ENCODE measurements at regions not wholly inside any gene's neighbourhood (a gene's known extent, or its start where the extent isn't known, plus 50 kb on each side); places are given as distances from the start of the nearest gene placed in this dataset.

DNA sequence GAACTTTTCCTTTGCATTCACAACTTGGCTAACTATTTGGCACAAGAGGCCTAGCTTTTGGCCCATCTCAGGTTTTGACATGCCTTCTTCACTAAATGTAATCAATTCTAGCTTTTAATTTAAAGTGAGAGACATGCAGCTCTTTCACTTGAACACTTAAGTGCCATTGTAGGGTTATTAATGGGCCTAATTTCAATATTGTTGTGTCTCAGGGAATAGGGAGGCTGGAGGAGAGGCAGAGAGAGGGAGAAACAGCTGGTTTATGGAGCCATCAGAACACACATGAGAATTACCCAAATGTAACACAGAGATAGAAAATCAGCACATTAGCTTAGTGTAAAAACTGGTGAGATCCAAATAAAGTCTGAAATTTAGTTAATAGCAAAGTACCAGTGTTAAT lies 157.4 kb downstream of the RPAP3 start:
- ChIA-PET CTCF (ENCODE audit: low intra/inter-chr PET ratio, low total read pairs) (no interaction called here), POLR2A (no interaction called here)
- FAIRE-seq = no peak
- no peaks in the 10 kb centered on the region; a peak in 1 of 5 replicates for H3K27me3 ChIP-seq (ENCODE audit: control insufficient read depth in 1 of 2, insufficient read depth in 2 of 2, low read length in 2 of 2)
- BruUV-seq (replicated peaks) = no TSS peak
- intact Hi-C loops (cut with micrococcal nuclease; ENCODE audit: unreplicated experiment) (no loop called here), in situ Hi-C loops (cut with HindIII; ENCODE audit: extremely low pct_ligation_motif_present, low pct_unique_long_range_greater_than_20kb) (no loop called here)
- no peak overlapping the region for H3K27ac ChIP-seq (ENCODE audit: extremely low read length, insufficient read depth, low read length)
- no peak for DNase-seq (ENCODE audit: low spot score)
- no peak for ATAC-seq
- H3K36me3 ChIP-seq (replicated peaks in 1 of 2; ENCODE audit: control insufficient read depth in 1 of 2, insufficient read depth in 2 of 2, low read length in 2 of 2) = no peaks in the 10 kb centered on the region
- H4K20me1 ChIP-seq (ENCODE audit: insufficient read depth, low read length) = no peaks in the 10 kb centered on the region
- H3K9me3 ChIP-seq (ENCODE audit: low read length) = peaks cover 6% of the 10 kb centered on the region
- H3K9ac ChIP-seq (ENCODE audit: insufficient read depth, low read depth, low read length) = no peak overlapping the region
- H3K4me2 ChIP-seq (ENCODE audit: low read depth, low read length) = no peak overlapping the region
- H3K79me2 ChIP-seq (ENCODE audit: insufficient read depth, low read length) = no peaks in the 10 kb centered on the region
- no peak overlapping the region for H2AFZ ChIP-seq (ENCODE audit: low read length)
- H3K4me1 ChIP-seq (ENCODE audit: insufficient read depth, low read length) = no peaks in the 10 kb centered on the region
- no peak overlapping the region for H3K4me3 ChIP-seq (replicated peaks in 1 of 3; ENCODE audit: insufficient read depth in 1 of 3, low read depth in 2 of 3, low read length in 3 of 3)
- no peak for TF ChIP-seq ZNF12 (CRISPR knock-in tag; IDR thresholded peaks at IDR 0.05)
- TF ChIP-seq ZNF274 (CRISPR knock-in tag; IDR thresholded peaks at IDR 0.05) = no peak
- TF ChIP-seq SATB2 (CRISPR knock-in tag; IDR thresholded peaks at IDR 0.05) = no peak
- no peak for TF ChIP-seq RBM39 (IDR thresholded peaks at IDR 0.05; ENCODE audit: low read depth, low read length, poor library complexity, severe bottlenecking)
- TF ChIP-seq, protein P1, sequence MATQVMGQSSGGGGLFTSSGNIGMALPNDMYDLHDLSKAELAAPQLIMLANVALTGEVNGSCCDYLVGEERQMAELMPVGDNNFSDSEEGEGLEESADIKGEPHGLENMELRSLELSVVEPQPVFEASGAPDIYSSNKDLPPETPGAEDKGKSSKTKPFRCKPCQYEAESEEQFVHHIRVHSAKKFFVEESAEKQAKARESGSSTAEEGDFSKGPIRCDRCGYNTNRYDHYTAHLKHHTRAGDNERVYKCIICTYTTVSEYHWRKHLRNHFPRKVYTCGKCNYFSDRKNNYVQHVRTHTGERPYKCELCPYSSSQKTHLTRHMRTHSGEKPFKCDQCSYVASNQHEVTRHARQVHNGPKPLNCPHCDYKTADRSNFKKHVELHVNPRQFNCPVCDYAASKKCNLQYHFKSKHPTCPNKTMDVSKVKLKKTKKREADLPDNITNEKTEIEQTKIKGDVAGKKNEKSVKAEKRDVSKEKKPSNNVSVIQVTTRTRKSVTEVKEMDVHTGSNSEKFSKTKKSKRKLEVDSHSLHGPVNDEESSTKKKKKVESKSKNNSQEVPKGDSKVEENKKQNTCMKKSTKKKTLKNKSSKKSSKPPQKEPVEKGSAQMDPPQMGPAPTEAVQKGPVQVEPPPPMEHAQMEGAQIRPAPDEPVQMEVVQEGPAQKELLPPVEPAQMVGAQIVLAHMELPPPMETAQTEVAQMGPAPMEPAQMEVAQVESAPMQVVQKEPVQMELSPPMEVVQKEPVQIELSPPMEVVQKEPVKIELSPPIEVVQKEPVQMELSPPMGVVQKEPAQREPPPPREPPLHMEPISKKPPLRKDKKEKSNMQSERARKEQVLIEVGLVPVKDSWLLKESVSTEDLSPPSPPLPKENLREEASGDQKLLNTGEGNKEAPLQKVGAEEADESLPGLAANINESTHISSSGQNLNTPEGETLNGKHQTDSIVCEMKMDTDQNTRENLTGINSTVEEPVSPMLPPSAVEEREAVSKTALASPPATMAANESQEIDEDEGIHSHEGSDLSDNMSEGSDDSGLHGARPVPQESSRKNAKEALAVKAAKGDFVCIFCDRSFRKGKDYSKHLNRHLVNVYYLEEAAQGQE (IDR thresholded peaks at IDR 0.05; ENCODE audit: borderline replicate concordance in 1 of 2, low read depth in 1 of 2, low read length in 2 of 2) = no peak
- no peak for TF ChIP-seq HNF4G (IDR thresholded peaks at IDR 0.05; ENCODE audit: borderline replicate concordance, low read depth, low read length)
- no peak for TF ChIP-seq HNF4G (CRISPR knock-in tag; IDR thresholded peaks at IDR 0.05; ENCODE audit: borderline replicate concordance, low read depth)
- TF ChIP-seq, protein P2, sequence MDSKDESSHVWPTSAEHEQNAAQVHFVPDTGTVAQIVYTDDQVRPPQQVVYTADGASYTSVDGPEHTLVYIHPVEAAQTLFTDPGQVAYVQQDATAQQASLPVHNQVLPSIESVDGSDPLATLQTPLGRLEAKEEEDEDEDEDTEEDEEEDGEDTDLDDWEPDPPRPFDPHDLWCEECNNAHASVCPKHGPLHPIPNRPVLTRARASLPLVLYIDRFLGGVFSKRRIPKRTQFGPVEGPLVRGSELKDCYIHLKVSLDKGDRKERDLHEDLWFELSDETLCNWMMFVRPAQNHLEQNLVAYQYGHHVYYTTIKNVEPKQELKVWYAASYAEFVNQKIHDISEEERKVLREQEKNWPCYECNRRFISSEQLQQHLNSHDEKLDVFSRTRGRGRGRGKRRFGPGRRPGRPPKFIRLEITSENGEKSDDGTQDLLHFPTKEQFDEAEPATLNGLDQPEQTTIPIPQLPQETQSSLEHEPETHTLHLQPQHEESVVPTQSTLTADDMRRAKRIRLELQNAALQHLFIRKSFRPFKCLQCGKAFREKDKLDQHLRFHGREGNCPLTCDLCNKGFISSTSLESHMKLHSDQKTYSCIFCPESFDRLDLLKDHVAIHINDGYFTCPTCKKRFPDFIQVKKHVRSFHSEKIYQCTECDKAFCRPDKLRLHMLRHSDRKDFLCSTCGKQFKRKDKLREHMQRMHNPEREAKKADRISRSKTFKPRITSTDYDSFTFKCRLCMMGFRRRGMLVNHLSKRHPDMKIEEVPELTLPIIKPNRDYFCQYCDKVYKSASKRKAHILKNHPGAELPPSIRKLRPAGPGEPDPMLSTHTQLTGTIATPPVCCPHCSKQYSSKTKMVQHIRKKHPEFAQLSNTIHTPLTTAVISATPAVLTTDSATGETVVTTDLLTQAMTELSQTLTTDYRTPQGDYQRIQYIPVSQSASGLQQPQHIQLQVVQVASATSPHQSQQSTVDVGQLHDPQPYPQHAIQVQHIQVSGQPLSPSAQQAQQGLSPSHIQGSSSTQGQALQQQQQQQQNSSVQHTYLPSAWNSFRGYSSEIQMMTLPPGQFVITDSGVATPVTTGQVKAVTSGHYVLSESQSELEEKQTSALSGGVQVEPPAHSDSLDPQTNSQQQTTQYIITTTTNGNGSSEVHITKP (CRISPR knock-in tag; IDR thresholded peaks at IDR 0.05; ENCODE audit: low read depth) = no peak
- TF ChIP-seq MAFF (IDR thresholded peaks at IDR 0.05; ENCODE audit: low read depth, low read length) = no peak
- TF ChIP-seq SP1 (IDR thresholded peaks at IDR 0.05) = no peak
- TF ChIP-seq SP1 (CRISPR knock-in tag; IDR thresholded peaks at IDR 0.05) = no peak
- TF ChIP-seq NFATC3 (CRISPR knock-in tag; IDR thresholded peaks at IDR 0.05) = no peak
- no peak for TF ChIP-seq ZNF232 (CRISPR knock-in tag; IDR thresholded peaks at IDR 0.05; ENCODE audit: borderline replicate concordance)
- no peak for TF ChIP-seq KDM3A (CRISPR knock-in tag; IDR thresholded peaks at IDR 0.05; ENCODE audit: low read depth)
- TF ChIP-seq, protein P3, sequence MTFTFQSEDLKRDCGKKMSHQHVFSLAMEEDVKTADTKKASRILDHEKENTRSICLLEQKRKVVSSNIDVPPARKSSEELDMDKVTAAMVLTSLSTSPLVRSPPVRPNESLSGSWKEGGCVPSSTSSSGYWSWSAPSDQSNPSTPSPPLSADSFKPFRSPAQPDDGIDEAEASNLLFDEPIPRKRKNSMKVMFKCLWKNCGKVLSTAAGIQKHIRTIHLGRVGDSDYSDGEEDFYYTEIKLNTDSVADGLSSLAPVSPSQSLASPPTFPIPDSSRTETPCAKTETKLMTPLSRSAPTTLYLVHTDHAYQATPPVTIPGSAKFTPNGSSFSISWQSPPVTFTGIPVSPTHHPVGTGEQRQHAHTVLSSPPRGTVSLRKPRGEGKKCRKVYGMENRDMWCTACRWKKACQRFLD (CRISPR knock-in tag; IDR thresholded peaks at IDR 0.05; ENCODE audit: borderline replicate concordance) = no peak
- no peak for TF ChIP-seq ATF7 (IDR thresholded peaks at IDR 0.05)
- TF ChIP-seq ATF7 (CRISPR knock-in tag; IDR thresholded peaks at IDR 0.05) = no peak

Measured in HepG2 (cell line).